ENCODE measurements at regions not wholly inside any gene's neighbourhood (a gene's known extent, or its start where the extent isn't known, plus 50 kb on each side); places are given as distances from the start of the nearest gene placed in this dataset.

GRCh38 chr4:150001815-150002214 lies 76.4 kb upstream of the DCLK2 start:
- no peak for DNase-seq (ENCODE audit: low read depth)
- no peak overlapping the region for H3K4me3 ChIP-seq (ENCODE audit: low read depth, low read length)
- TF ChIP-seq, protein P1, sequence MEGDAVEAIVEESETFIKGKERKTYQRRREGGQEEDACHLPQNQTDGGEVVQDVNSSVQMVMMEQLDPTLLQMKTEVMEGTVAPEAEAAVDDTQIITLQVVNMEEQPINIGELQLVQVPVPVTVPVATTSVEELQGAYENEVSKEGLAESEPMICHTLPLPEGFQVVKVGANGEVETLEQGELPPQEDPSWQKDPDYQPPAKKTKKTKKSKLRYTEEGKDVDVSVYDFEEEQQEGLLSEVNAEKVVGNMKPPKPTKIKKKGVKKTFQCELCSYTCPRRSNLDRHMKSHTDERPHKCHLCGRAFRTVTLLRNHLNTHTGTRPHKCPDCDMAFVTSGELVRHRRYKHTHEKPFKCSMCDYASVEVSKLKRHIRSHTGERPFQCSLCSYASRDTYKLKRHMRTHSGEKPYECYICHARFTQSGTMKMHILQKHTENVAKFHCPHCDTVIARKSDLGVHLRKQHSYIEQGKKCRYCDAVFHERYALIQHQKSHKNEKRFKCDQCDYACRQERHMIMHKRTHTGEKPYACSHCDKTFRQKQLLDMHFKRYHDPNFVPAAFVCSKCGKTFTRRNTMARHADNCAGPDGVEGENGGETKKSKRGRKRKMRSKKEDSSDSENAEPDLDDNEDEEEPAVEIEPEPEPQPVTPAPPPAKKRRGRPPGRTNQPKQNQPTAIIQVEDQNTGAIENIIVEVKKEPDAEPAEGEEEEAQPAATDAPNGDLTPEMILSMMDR (IDR thresholded peaks at IDR 0.05; ENCODE audit: insufficient read depth, low read depth, low read length, missing control alignments), result no peak

DNA sequence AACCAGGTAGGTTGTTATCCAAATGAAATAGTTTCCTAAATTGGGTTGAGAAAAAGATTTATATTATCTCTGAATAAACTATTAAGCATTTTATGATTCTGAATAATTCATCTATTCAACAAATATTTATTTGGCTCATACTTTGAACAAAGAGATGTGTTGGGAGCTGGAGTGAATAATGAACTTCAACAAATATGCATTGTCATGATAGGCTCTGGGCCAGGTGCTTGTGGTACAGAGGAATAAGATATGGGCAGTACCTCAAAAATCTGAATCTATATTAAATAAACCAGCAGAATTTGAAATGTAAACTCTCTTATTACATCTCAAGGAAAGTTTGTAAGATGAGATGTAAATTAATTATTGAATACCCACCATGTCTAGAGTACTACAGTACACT lies 75.7 kb upstream of the DCLK2 start:
- H3K4me3 ChIP-seq (ENCODE audit: low read depth, low read length), result no peak overlapping the region
- TF ChIP-seq, protein P1 (IDR thresholded peaks at IDR 0.05; ENCODE audit: insufficient read depth, low read depth, low read length, missing control alignments), result no peak
- DNase-seq (ENCODE audit: low read depth), result no peak

DNA sequence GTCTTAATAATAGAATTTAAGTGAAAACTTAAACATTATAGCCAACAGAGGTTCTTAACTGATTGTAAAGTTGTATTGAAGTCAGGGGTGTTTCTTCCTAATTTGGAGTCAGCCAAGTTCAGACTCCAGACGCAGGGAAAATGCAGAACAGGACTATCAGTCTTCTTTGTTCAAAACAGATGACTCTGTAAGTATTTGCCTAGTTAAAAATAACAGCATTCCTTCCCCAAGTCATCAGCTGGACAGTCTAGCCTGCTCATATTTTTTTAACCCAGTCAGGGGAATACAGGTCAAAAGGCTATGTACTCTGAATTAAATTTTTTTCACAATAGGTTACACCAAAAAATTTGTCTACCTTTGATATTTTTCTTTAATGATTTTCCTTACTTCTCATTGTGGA lies 73.8 kb upstream of the DCLK2 start:
- TF ChIP-seq, protein P1 (IDR thresholded peaks at IDR 0.05; ENCODE audit: insufficient read depth, low read depth, low read length, missing control alignments), result no peak
- no peak for DNase-seq (ENCODE audit: low read depth)
- H3K4me3 ChIP-seq (ENCODE audit: low read depth, low read length), result no peak overlapping the region

DNA sequence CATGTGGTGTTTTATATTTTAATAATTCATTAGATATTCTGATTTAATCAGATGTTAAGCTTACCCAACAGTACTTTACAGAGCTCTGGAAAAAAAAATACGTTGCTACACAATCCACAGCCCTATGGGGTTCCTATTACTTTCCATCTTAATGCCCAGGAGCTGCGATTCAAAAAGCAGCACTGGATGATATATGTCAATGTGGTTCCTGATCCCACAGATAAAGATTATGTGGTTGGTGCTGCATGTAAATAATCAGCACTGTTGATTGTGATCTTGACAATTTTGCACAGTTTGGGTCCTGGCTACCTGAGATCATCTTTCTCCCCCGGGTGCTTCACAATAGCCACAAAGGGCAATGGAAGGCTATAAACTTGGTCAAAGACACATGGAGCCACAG lies 72.7 kb upstream of the DCLK2 start:
- TF ChIP-seq, protein P1 (IDR thresholded peaks at IDR 0.05; ENCODE audit: insufficient read depth, low read depth, low read length, missing control alignments), result no peak
- H3K4me3 ChIP-seq (ENCODE audit: low read depth, low read length), result no peak overlapping the region
- DNase-seq (ENCODE audit: low read depth), result no peak

GRCh38 chr4:150006197-150006596 lies 72.0 kb upstream of the DCLK2 start:
- no peak overlapping the region for H3K4me3 ChIP-seq (ENCODE audit: low read depth, low read length)
- no peak for DNase-seq (ENCODE audit: low read depth)
- TF ChIP-seq, protein P1 (IDR thresholded peaks at IDR 0.05; ENCODE audit: insufficient read depth, low read depth, low read length, missing control alignments), result no peak

- DNase-seq (ENCODE audit: low read depth), result no peak
These were observed 70.7 kb upstream of the DCLK2 start for GRCh38 chr4:150007512-150007911.

GRCh38 chr4:150008546-150008945 lies 69.7 kb upstream of the DCLK2 start:
- no peak overlapping the region for H3K4me3 ChIP-seq (ENCODE audit: low read depth, low read length)
- DNase-seq (ENCODE audit: low read depth), result no peak
- TF ChIP-seq, protein P1 (IDR thresholded peaks at IDR 0.05; ENCODE audit: insufficient read depth, low read depth, low read length, missing control alignments), result no peak

More at GRCh38 chr4:150007512-150007911, 70.7 kb upstream of the DCLK2 start:
- no peak overlapping the region for H3K4me3 ChIP-seq (ENCODE audit: low read depth, low read length)
- TF ChIP-seq, protein P1 (IDR thresholded peaks at IDR 0.05; ENCODE audit: insufficient read depth, low read depth, low read length, missing control alignments), result no peak
